HepG2 (cell line): ENCODE measurements at regions not wholly inside any gene's neighbourhood (a gene's known extent, or its start where the extent isn't known, plus 50 kb on each side); places are given as distances from the start of the nearest gene placed in this dataset.

Experiments
- ATAC-seq: fragments of 200-7000 bp; cut with Tn5 transposase; 3 replicates; pipeline ENCODE4 v1.9.1; 2020; ENCODE audit warnings: mild to moderate bottlenecking, moderate library complexity
- BruUV-seq: library from RNA; stranded (reverse); fragments of 400-500 nt; replicated peaks from 2 replicates; lab custom pipeline; 2021; lab: Mats Ljungman, UMichigan
- CTCF ChIA-PET: fragments of 300-600 bp; formaldehyde crosslinking; extraction: SDS; loops from one replicate; lab custom pipeline; 2021; ENCODE audit warnings: low total read pairs, inconsistent platforms, low intra/inter-chr PET ratio; lab: Yijun Ruan, JAX
- POLR2A ChIA-PET: fragments of 350-600 bp; sonication (Branson Sonifier 250); formaldehyde crosslinking; loops from one replicate; lab custom pipeline; 2020; ENCODE audit warnings: antibody characterized with exemption, inconsistent platforms; lab: Yijun Ruan, JAX
- DNase-seq: peaks from one replicate; pipeline ENCODE4 v3.0.0-alpha.2; 2015; ENCODE audit warnings: low spot score
- FAIRE-seq: peaks from 3 replicates; lab custom pipeline; 2011; peaks lifted over from hg19 to GRCh38; lab: Jason Lieb, UNC
- H2AFZ ChIP-seq: one replicate; pipeline ENCODE4 v1.6.1; 2011; ENCODE audit warnings: low read length, inconsistent platforms
- H3K27ac ChIP-seq: fragments of 300-600 bp; 3 replicates; pipeline ENCODE4 v1.8.0; 2011; ENCODE audit warnings: mixed run types, mild to moderate bottlenecking, mixed read lengths, low read length, inconsistent platforms; ENCODE audit not compliant: insufficient read depth; ENCODE audit errors: extremely low read length
- H3K27me3 ChIP-seq, 2 experiments: fragments of 200-600 bp in 1 of 2; 2 replicates in 1 of 2; 3 replicates in 1 of 2; pipeline versions ENCODE4 v1.6.0 to v1.8.0; 2011; ENCODE audit warnings: low read length in 2 of 2, mild to moderate bottlenecking in 2 of 2, moderate library complexity in 2 of 2, inconsistent platforms in 1 of 2; ENCODE audit not compliant: insufficient read depth in 2 of 2, control insufficient read depth in 1 of 2
- H3K36me3 ChIP-seq, 2 experiments: fragments of 200-600 bp in 1 of 2; replicated peaks in 1 of 2; 2 replicates in 1 of 2; 3 replicates in 1 of 2; pipeline versions ENCODE4 v1.5.1 to v1.8.0; 2011; ENCODE audit warnings: low read length in 2 of 2, inconsistent platforms in 1 of 2; ENCODE audit not compliant: insufficient read depth in 2 of 2, control insufficient read depth in 1 of 2
- H3K4me1 ChIP-seq: 2 replicates; pipeline ENCODE4 v1.5.1; 2012; ENCODE audit warnings: low read length, inconsistent platforms; ENCODE audit not compliant: insufficient read depth
- H3K4me2 ChIP-seq: 2 replicates; pipeline ENCODE4 v1.6.0; 2011; ENCODE audit warnings: low read depth, low read length, inconsistent platforms
- H3K4me3 ChIP-seq, 3 experiments: fragments of 200-600 bp in 1 of 3; sonication (generic), shearing (Covaris generic) in 1 of 3; replicated peaks in 1 of 3; 2 replicates each; pipeline ENCODE4 v1.5.1; 2011 to 2016; ENCODE audit warnings: low read length in 3 of 3, inconsistent platforms in 2 of 3, low read depth in 2 of 3, mild to moderate bottlenecking in 2 of 3, control low read depth in 1 of 3, mixed read lengths in 1 of 3; ENCODE audit not compliant: insufficient read depth in 1 of 3
- H3K79me2 ChIP-seq: one replicate; pipeline ENCODE4 v1.6.1; 2011; ENCODE audit warnings: low read length, inconsistent platforms; ENCODE audit not compliant: insufficient read depth
- H3K9ac ChIP-seq: 2 replicates; pipeline ENCODE4 v1.6.0; 2011; ENCODE audit warnings: mild to moderate bottlenecking, low read depth, low read length, inconsistent platforms; ENCODE audit not compliant: insufficient read depth
- H3K9me3 ChIP-seq: 2 replicates; pipeline ENCODE4 v1.5.1; 2012; ENCODE audit warnings: mild to moderate bottlenecking, low read length
- H4K20me1 ChIP-seq: 2 replicates; pipeline ENCODE4 v1.6.0; 2011; ENCODE audit warnings: inconsistent platforms, mild to moderate bottlenecking, low read length, moderate library complexity; ENCODE audit not compliant: insufficient read depth
- EHMT2 ChIP-seq: fragments of 200-600 bp; sonication (generic); IDR thresholded peaks from 2 replicates; pipeline ENCODE4 v1.7.0; 2017; ENCODE audit warnings: antibody characterized with exemption, low read depth, low read length, borderline replicate concordance
- ZKSCAN8 ChIP-seq: IDR thresholded peaks from 2 replicates; pipeline ENCODE4 v1.6.1; 2016; ENCODE audit warnings: borderline replicate concordance, missing genetic modification reagents, missing compliant biosample characterization
- ZNF124 ChIP-seq: sonication (generic); formaldehyde crosslinking; IDR thresholded peaks from 2 replicates; pipeline ENCODE4 v1.4.0; 2020; ENCODE audit warnings: missing genetic modification reagents
- ZNF138 ChIP-seq: sonication (generic); formaldehyde crosslinking; IDR thresholded peaks from 2 replicates; pipeline ENCODE4 v1.5.0; 2020; ENCODE audit warnings: mild to moderate bottlenecking, low read depth, missing genetic modification reagents
- ZNF282 ChIP-seq: fragments of 450-650 bp; IDR thresholded peaks from 2 replicates; pipeline ENCODE4 v1.6.1; 2018; ENCODE audit not compliant: partially characterized antibody
- ZNF547 ChIP-seq: sonication (generic); formaldehyde crosslinking; IDR thresholded peaks from 2 replicates; pipeline ENCODE4 v1.5.1; 2020; ENCODE audit warnings: mild to moderate bottlenecking, missing genetic modification reagents
- ZZZ3 ChIP-seq: sonication (generic); formaldehyde crosslinking; IDR thresholded peaks from 2 replicates; pipeline ENCODE4 v1.4.0; 2020; ENCODE audit warnings: missing genetic modification reagents, mild to moderate bottlenecking, borderline replicate concordance
- WGBS: methylation state at CpG from one replicate; pipeline ENCODE4 v1.1.6; 2017; ENCODE audit warnings: low lambda C conversion rate; 5-methylcytosine and 5-hydroxymethylcytosine counted together
- in situ Hi-C: cut with HindIII; loops from 2 replicates; pipeline ENCODE4 v1.10.0; 2017; ENCODE audit warnings: low pct_unique_long_range_greater_than_20kb; ENCODE audit not compliant: extremely low pct_ligation_motif_present
- intact Hi-C: fragments of 100-400 bp; cut with micrococcal nuclease; formaldehyde crosslinking; loops from one replicate; pipeline ENCODE4 v1.10.0; 2022; ENCODE audit not compliant: unreplicated experiment
- TF ChIP-seq, protein P1 (sequence below): IDR thresholded peaks from 2 replicates; pipeline ENCODE4 v1.6.1; 2016; ENCODE audit warnings: control low read depth

- ChIA-PET CTCF (no interaction called here), POLR2A (no interaction called here)
- no peaks in the 10 kb centered on the region for H4K20me1 ChIP-seq
- FAIRE-seq (no peak), ATAC-seq (no peak), DNase-seq (no peak)
- H3K4me2 ChIP-seq: no peak overlapping the region
- H3K79me2 ChIP-seq: no peaks in the 10 kb centered on the region
- TF ChIP-seq ZKSCAN8 (CRISPR knock-in tag): no peak
- no peak for TF ChIP-seq EHMT2
- WGBS: 0% methylated on average over 1 of the region's 1 CpG
- BruUV-seq: no TSS peak
- intact Hi-C loops (no loop called here), in situ Hi-C loops (no loop called here)
- H3K27me3 ChIP-seq: no peaks in the 10 kb centered on the region; a peak in 1 of 5 replicates
- no peak overlapping the region for H2AFZ ChIP-seq
- no peaks in the 10 kb centered on the region for H3K36me3 ChIP-seq
- no peak overlapping the region for H3K9ac ChIP-seq
- no peaks in the 10 kb centered on the region for H3K9me3 ChIP-seq
- no peak overlapping the region for H3K27ac ChIP-seq
- no peak overlapping the region for H3K4me3 ChIP-seq
- no peaks in the 10 kb centered on the region for H3K4me1 ChIP-seq
Observed at GRCh38 chr18:41754332-41754731, 200.7 kb upstream of the PIK3C3 start.

DNA sequence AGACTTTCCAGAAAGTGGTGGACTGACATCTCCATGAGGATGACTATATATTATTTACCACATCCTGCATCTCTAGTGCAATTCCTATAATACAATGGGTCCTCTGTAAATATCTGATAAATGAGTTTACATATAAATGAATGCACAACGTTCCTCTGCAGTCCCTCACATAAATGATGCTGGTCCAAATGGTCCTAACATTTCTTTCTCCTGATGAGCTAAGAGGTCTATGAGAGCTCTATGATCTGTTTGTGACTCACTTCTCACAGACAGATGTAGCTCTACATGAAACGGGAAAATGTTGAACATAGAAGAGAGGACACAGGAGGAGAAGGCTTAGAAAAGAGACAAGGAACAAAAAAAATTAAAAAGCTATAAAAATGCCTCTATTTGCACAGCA lies 201.2 kb upstream of the PIK3C3 start:
- Histone ChIP-seq H2AFZ (no peak overlapping the region), H3K9me3 (no peaks in the 10 kb centered on the region)
- ATAC-seq: no peak
- TF ChIP-seq ZNF138 (CRISPR knock-in tag) (no peak), ZNF547 (CRISPR knock-in tag) (no peak), ZNF282 (no peak), ZZZ3 (CRISPR knock-in tag) (no peak), ZNF124 (no peak)
- TF ChIP-seq, protein P1, sequence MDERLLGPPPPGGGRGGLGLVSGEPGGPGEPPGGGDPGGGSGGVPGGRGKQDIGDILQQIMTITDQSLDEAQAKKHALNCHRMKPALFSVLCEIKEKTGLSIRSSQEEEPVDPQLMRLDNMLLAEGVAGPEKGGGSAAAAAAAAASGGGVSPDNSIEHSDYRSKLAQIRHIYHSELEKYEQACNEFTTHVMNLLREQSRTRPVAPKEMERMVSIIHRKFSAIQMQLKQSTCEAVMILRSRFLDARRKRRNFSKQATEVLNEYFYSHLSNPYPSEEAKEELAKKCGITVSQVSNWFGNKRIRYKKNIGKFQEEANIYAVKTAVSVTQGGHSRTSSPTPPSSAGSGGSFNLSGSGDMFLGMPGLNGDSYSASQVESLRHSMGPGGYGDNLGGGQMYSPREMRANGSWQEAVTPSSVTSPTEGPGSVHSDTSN: no peak
- TF ChIP-seq, all 625 proteins: peak for 0
- no peaks in the 10 kb centered on the region for H3K79me2 ChIP-seq
- no peak overlapping the region for H3K27ac ChIP-seq
- ChIA-PET CTCF (no interaction called here), POLR2A (no interaction called here)
- FAIRE-seq (no peak), DNase-seq (no peak)
- intact Hi-C loops: no loop called here
- H3K4me1 ChIP-seq: no peaks in the 10 kb centered on the region
- H4K20me1 ChIP-seq: no peaks in the 10 kb centered on the region
- no peak overlapping the region for H3K4me3 ChIP-seq
- H3K36me3 ChIP-seq: no peaks in the 10 kb centered on the region
- no TSS peak for BruUV-seq
- no peaks in the 10 kb centered on the region; a peak in 1 of 5 replicates for H3K27me3 ChIP-seq
- no peak overlapping the region for H3K4me2 ChIP-seq
- no peak overlapping the region for H3K9ac ChIP-seq
- in situ Hi-C loops: no loop called here
- WGBS: 0% methylated on average over 2 of the region's 2 CpGs
